IPS-20b (cell line): ENCODE measurements at regions not wholly inside any gene's neighbourhood (a gene's known extent, or its start where the extent isn't known, plus 50 kb on each side); places are given as distances from the start of the nearest gene placed in this dataset.

ENCODE experiments used
- H3K27ac ChIP-seq: one replicate; pipeline ENCODE4 v1.5.1; 2013; ENCODE audit warnings: low read length
- H3K27me3 ChIP-seq: 2 replicates; pipeline ENCODE4 v1.6.1; 2013; ENCODE audit warnings: mild to moderate bottlenecking, low read length, inconsistent platforms; ENCODE audit not compliant: insufficient read depth
- H3K36me3 ChIP-seq: 2 replicates; pipeline ENCODE4 v1.6.1; 2013; ENCODE audit warnings: low read depth, mild to moderate bottlenecking, inconsistent platforms, low read length, moderate library complexity; ENCODE audit not compliant: insufficient read depth
- H3K4me1 ChIP-seq: 2 replicates; pipeline ENCODE4 v1.6.1; 2013; ENCODE audit warnings: mild to moderate bottlenecking, control low read depth, inconsistent platforms, low read length, moderate library complexity; ENCODE audit not compliant: insufficient read depth
- H3K4me3 ChIP-seq: 2 replicates; pipeline ENCODE4 v1.5.1; 2013; ENCODE audit warnings: mild to moderate bottlenecking, low read length, inconsistent platforms
- H3K9ac ChIP-seq: 2 replicates; pipeline ENCODE4 v1.6.1; 2013; ENCODE audit warnings: low read depth, mild to moderate bottlenecking, inconsistent platforms, low read length, moderate library complexity
- H3K9me3 ChIP-seq: 2 replicates; pipeline ENCODE4 v1.6.1; 2013; ENCODE audit warnings: mild to moderate bottlenecking, low read depth, low read length, inconsistent platforms; ENCODE audit not compliant: insufficient read depth

- no peaks in the 10 kb centered on the region for H3K9me3 ChIP-seq
- H3K9ac ChIP-seq: no peak overlapping the region
- H3K4me1 ChIP-seq: no peaks in the 10 kb centered on the region
- no peak overlapping the region for H3K4me3 ChIP-seq
- H3K27me3 ChIP-seq: no peaks in the 10 kb centered on the region
- H3K27ac ChIP-seq: no peak overlapping the region
- H3K36me3 ChIP-seq: no peaks in the 10 kb centered on the region
These were observed 376.4 kb upstream of the ZNF507 start for GRCh38 chr19:31969016-31969415.

GRCh38 chr19:31970027-31970461, 375.4 kb upstream of the ZNF507 start:
- Histone ChIP-seq H3K9ac (no peak overlapping the region), H3K4me1 (no peaks in the 10 kb centered on the region), H3K9me3 (no peaks in the 10 kb centered on the region), H3K36me3 (no peaks in the 10 kb centered on the region), H3K27me3 (no peaks in the 10 kb centered on the region), H3K27ac (no peak overlapping the region), H3K4me3 (no peak overlapping the region)

DNA sequence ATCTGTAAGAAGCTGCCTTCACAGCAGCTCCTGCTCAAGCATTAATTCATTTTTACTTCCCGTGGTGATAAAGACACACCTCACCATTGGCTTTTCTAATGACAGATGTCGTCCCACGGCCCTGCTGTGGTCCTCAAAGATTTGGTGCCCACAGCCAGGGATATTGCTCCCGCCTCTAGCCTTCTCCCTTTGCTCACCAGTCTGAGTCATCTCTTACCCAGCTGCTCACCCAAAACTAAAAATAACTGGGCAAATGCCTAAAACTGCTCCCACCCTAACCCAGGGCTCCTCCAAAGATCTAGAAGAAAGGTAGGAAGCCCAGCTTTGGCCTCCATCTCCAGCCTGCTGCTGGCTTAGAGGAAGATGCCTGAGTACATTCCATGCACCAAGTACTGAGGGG, 371.1 kb upstream of the ZNF507 start:
- no peaks in the 10 kb centered on the region for H3K9me3 ChIP-seq
- H3K27ac ChIP-seq: no peak overlapping the region
- H3K4me1 ChIP-seq: no peaks in the 10 kb centered on the region
- no peaks in the 10 kb centered on the region for H3K27me3 ChIP-seq
- no peak overlapping the region for H3K4me3 ChIP-seq
- no peak overlapping the region for H3K9ac ChIP-seq
- H3K36me3 ChIP-seq: no peaks in the 10 kb centered on the region

DNA sequence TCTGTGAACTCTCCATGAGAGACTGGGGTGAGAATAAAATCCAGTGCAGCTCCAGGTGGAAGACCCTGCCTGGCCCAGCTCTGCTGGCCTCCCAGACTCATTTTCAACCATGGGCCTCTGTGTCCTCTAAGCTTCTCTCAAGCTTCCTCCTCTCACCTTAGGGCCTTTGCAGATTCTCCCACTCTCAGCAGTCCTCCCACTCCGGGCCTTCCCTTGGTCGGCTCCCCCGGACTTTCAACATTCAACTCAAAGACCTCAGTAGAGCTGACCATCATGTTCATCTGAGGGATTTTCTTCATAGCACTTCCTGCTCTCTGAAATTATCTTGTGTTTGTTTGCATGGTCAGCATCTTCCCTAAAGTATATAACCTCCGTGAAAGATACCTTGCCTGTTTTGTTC, 370.5 kb upstream of the ZNF507 start:
- no peaks in the 10 kb centered on the region for H3K36me3 ChIP-seq
- no peak overlapping the region for H3K4me3 ChIP-seq
- H3K9me3 ChIP-seq: no peaks in the 10 kb centered on the region
- no peaks in the 10 kb centered on the region for H3K4me1 ChIP-seq
- H3K27ac ChIP-seq: no peak overlapping the region
- no peak overlapping the region for H3K9ac ChIP-seq
- no peaks in the 10 kb centered on the region for H3K27me3 ChIP-seq

GRCh38 chr19:31975461-31975860, 369.9 kb upstream of the ZNF507 start:
- Histone ChIP-seq H3K4me3 (no peak overlapping the region), H3K4me1 (no peaks in the 10 kb centered on the region), H3K9ac (no peak overlapping the region)

GRCh38 chr19:31976775-31977536, 368.5 kb upstream of the ZNF507 start:
- Histone ChIP-seq H3K4me3 (no peak overlapping the region), H3K27ac (no peak overlapping the region), H3K9me3 (no peaks in the 10 kb centered on the region), H3K9ac (no peak overlapping the region), H3K27me3 (no peaks in the 10 kb centered on the region), H3K4me1 (no peaks in the 10 kb centered on the region), H3K36me3 (no peaks in the 10 kb centered on the region)

More at GRCh38 chr19:31975461-31975860, 369.9 kb upstream of the ZNF507 start:
- Histone ChIP-seq H3K27ac (no peak overlapping the region), H3K9me3 (no peaks in the 10 kb centered on the region), H3K36me3 (no peaks in the 10 kb centered on the region), H3K27me3 (no peaks in the 10 kb centered on the region)

DNA sequence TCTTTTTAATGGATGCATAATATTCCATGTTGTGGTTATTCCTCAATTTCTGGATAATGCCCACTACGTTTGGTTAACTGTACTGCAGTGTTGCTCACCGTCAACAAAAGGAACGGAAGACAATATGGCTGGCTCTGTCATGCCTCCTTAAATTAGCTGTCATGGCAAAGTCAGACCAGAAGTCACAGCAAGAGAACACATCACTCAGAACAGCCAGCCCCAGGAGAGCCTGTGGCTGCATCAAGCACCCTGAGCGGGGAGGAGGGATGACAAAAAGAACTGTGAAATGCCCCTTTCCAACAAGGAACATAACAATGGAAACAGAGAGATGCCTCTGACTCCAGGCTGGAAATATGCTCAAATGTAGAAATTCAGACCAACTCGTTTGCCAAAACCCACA, 366.0 kb upstream of the ZNF507 start:
- no peak overlapping the region for H3K27ac ChIP-seq
- no peaks in the 10 kb centered on the region for H3K36me3 ChIP-seq

GRCh38 chr19:31979949-31980670, 365.3 kb upstream of the ZNF507 start:
- H3K9me3 ChIP-seq: no peaks in the 10 kb centered on the region

More for the DNA sequence above, 366.0 kb upstream of the ZNF507 start:
- H3K27me3 ChIP-seq: no peaks in the 10 kb centered on the region
- no peaks in the 10 kb centered on the region for H3K9me3 ChIP-seq
- H3K4me3 ChIP-seq: no peak overlapping the region
- no peaks in the 10 kb centered on the region for H3K4me1 ChIP-seq
- no peak overlapping the region for H3K9ac ChIP-seq

GRCh38 chr19:31980796-31981195, 364.6 kb upstream of the ZNF507 start:
- H3K27ac ChIP-seq: no peak overlapping the region
- H3K9me3 ChIP-seq: peaks cover 3% of the 10 kb centered on the region; the same call in 1 of the 2 replicates
- H3K4me3 ChIP-seq: no peak overlapping the region
- H3K27me3 ChIP-seq: no peaks in the 10 kb centered on the region
- H3K9ac ChIP-seq: no peak overlapping the region
- H3K36me3 ChIP-seq: no peaks in the 10 kb centered on the region
- no peaks in the 10 kb centered on the region for H3K4me1 ChIP-seq

More at GRCh38 chr19:31979949-31980670, 365.3 kb upstream of the ZNF507 start:
- no peak overlapping the region for H3K27ac ChIP-seq
- no peaks in the 10 kb centered on the region for H3K27me3 ChIP-seq
- no peaks in the 10 kb centered on the region for H3K4me1 ChIP-seq
- no peak overlapping the region for H3K9ac ChIP-seq
- no peaks in the 10 kb centered on the region for H3K36me3 ChIP-seq
- no peak overlapping the region for H3K4me3 ChIP-seq

DNA sequence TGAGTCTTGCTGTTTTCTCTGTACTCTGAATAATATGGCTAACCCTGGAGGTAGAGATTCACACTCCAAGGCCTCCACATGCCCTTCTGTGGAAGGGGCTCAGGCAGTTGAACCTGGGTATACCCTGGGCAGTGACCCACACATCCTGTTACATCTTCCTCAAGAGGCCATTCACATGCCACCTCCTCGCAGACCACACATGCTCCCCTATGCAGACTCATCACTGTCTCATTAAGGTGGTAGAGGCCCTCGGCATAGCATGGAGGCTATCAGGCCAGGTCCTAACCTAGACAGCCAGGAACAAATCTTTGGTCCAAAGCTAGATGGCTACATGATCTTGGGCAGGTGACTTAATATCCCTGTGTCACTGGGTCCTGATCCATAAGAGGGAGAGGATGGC, 363.9 kb upstream of the ZNF507 start:
- no peak overlapping the region for H3K27ac ChIP-seq
- no peaks in the 10 kb centered on the region for H3K36me3 ChIP-seq
- peaks cover 4% of the 10 kb centered on the region; the same call in 1 of the 2 replicates for H3K9me3 ChIP-seq
- H3K4me1 ChIP-seq: no peaks in the 10 kb centered on the region
- no peaks in the 10 kb centered on the region for H3K27me3 ChIP-seq
- no peak overlapping the region for H3K4me3 ChIP-seq
- H3K9ac ChIP-seq: no peak overlapping the region

- H3K4me1 ChIP-seq: no peaks in the 10 kb centered on the region
- no peak overlapping the region for H3K9ac ChIP-seq
- H3K9me3 ChIP-seq: peaks cover 4% of the 10 kb centered on the region
- H3K27me3 ChIP-seq: no peaks in the 10 kb centered on the region
- H3K27ac ChIP-seq: no peak overlapping the region
- no peak overlapping the region for H3K4me3 ChIP-seq
- no peaks in the 10 kb centered on the region for H3K36me3 ChIP-seq
These were observed 361.8 kb upstream of the ZNF507 start for GRCh38 chr19:31983647-31984046.
